Middle frontal gyrus (tissue), 1 donor: ENCODE measurements at regions not wholly inside any gene's neighbourhood (a gene's known extent, or its start where the extent isn't known, plus 50 kb on each side); places are given as distances from the start of the nearest gene placed in this dataset.
A peak's percentile ranks its signal among the peaks of the same experiment; 100 is the strongest.

Experiments
- DNase-seq: peaks from one replicate; pipeline ENCODE4 v3.0.0-alpha.2; 2015; ENCODE audit warnings: low spot score; ENCODE audit errors: extremely low spot score

- no peak for DNase-seq
Measured at GRCh38 chr1:98211271-98211845, 290.5 kb upstream of the DPYD start.

DNA sequence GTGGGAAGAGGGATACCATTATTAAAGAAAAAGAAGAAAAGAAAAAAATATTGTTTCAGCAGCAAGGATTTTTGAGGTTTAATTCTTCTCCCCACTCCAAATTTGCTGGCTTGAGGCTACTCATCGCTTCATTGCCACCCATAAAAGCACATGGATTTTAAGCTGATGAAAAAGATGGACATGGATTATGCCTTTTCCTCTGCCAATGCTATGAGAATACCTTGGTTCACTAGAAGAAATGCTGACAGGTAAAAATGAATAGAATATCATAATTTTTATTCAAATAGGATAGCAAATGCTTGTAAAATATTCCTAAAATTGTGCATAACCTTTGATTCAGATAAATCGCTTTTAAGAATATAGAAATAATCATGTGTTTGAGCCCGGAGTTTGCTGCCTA is 289.7 kb upstream of the DPYD start:
- no peak for DNase-seq

DNA sequence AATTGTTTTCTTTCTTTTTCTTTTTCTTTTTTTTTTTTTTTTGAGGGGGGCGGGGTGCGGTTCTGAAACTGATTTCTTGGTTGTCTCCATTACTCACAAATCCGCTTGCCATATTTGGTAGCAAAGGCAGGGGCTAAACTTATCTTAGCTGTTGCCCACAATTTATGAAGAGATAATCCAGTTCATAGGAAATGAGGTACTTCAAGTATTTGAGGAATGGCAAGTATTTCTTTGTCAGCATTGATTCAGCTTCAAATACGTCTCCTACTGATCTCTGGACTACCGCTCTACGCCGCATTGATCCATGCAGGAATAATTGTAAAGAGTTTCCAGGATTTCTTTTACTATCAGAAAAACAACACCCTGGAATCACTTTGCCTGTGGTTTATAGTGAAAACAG is 289.2 kb upstream of the DPYD start:
- DNase-seq: no peak

GRCh38 chr1:98205291-98206017 is 284.6 kb upstream of the DPYD start:
- no peak for DNase-seq

GRCh38 chr1:98203466-98203865 is 282.6 kb upstream of the DPYD start:
- DNase-seq: no peak

GRCh38 chr1:98201666-98202081 is 280.8 kb upstream of the DPYD start:
- no peak for DNase-seq

DNA sequence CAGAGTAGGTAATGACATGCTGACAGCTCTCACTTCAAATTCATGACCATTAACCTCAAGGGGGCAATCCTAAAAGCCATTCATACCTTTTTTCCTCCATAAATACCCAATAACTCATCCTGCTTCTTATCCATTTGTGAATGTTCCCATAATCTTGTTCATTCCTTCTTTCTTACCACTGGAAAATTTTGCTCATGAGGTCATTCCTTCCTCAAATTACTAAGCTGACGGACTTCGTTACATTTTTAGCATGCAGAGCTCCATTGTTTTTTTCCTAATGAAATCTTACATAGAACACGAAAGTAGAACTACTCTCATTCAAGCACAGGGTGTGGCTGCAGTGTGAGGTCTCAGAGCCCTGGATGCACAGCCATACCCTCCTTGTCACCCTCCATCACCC is 276.5 kb upstream of the DPYD start:
- no peak for DNase-seq

- no peak for DNase-seq
Measured at GRCh38 chr1:98196012-98196411, 275.2 kb upstream of the DPYD start.

- DNase-seq: no peak
Measured at GRCh38 chr1:98188774-98189173, 267.9 kb upstream of the DPYD start.

DNA sequence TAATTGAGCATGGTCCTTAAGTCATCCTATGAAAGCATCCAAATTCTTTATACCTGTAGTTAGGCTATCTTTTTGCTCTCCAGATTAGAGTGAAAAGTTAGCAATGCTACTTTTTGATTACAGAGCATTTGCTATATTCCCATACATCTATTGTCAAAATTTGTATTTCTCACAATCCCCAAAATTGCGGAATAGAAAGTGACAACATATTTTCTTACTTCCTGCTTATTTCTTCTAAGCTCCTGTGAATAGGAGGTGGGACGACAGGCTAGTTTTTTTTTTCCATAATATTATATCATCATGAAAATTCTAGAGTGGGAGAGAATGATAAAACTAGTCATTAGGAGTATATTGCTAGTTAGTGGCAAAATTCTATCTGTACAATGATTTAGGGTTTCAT is 264.0 kb upstream of the DPYD start:
- no peak for DNase-seq

DNA sequence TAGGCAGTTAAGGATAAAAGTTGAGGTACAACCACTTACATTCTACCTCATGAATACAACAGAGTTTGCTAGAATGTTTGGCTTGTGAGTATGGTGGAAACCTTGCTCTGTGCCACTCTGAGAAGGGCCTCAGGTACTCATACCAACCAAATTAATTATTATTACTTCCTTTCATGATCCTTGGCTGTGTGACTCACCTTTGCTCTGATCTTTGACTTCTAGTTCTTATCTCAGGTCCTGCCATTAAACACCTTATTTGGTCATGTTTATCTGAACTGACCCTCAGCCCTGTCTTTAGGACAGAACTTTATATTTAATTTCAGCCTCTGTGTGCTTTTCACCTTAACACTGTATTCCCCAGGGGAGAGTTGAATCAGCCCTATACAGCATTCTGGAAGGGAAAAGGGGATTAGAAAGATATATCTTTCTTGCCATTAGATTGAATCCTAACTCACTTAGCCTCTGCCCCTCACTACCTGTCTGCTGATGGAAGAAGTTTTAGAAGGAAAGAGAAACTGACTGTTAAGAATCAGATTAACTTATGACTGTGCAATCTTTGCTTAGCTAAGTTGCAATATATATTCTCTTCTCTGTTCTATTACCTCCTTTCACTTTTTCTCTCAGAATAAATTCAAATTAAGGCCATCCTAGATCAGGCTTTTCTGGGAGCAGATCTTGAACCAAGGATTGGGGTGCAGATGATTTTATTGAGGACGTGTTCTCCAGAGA is 260.4 kb upstream of the DPYD start:
- no peak for DNase-seq

DNA sequence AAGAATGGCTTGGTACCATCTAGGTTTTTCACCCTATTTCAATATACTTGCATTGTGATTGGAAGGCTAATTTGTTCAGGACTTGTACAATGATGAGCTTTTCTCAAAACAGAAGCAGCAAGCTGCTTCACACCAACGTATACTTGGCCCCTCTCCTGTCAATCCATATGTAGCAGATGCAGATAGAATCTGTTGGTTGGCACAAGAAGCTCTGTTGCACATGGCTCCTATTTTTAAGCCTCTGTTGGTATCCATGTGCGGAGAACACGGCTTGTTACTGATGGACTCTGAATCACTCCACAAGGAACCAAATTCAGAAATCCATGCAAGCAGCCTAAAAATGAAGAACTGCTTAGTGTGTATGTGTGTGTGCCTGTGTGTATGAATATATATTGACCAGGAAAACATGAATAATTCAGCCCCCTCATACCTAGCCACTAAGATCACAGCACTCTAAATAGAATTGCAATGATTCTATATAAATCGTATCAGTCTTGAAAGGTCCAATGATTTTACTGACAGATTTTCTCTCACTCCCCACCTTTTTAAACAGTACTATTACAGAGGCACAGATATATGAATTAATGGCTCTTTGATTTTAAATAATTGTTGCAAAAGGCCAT is 258.4 kb upstream of the DPYD start:
- peak; percentile 22 for DNase-seq

DNA sequence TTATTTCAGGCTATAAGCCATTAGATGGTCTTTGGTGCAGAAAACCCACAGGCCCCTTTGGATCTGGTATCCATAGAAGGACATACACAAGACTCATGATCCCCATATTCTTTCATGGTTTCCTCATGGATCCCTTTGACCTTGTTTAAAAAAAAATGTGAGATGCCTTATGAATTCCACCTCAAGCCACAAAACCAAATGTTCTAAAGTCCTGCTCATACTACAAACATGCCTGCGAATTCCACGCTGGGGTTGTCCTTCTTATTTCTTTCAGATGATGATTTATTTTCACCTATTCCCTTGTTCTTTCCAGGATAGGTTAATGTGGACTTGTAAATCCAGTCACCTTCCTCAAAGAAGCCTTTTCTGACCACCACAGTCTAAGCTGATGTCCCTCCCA is 256.9 kb upstream of the DPYD start:
- DNase-seq: no peak

GRCh38 chr1:98176936-98177335 is 256.1 kb upstream of the DPYD start:
- no peak for DNase-seq

DNA sequence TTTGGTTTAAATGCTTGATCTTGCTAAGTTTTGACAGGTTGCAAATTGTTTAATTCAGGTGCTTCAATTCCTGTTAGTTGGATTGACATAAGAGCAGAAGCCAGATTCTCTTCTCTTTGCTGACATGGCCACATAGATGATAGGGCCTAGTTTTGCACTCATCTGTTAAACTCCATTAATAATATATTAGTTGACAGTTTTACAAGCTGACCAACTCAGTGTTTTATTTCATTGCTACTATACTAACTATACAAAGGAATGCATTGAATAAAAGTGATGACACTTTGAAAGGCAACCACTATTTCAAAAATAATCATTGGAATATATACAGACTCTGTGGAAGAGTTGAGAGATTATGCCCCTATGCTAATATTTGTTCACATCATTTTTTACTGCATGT is 255.6 kb upstream of the DPYD start:
- DNase-seq: no peak

DNA sequence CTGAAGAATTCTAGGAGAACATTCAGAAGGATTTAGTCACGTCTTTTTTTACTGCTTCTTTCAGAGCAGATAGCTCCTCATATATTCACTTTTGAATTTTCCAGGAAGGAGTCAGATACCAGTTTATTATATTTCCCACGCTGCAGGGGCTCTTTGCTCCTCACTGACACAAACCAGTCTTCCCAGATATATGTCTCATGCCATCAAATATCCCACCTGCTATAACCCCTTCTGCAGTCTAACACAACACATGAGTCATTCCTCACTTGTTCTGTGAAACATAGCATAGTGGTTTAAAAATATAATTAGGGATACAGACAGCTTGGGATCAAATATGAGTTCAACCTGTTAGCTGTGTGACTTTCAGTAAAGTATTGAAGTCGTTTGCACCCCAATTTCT is 251.7 kb upstream of the DPYD start:
- no peak for DNase-seq

- DNase-seq: no peak
Measured at GRCh38 chr1:98172022-98172421, 251.2 kb upstream of the DPYD start.

GRCh38 chr1:98164509-98164908 is 243.7 kb upstream of the DPYD start:
- no peak for DNase-seq

DNA sequence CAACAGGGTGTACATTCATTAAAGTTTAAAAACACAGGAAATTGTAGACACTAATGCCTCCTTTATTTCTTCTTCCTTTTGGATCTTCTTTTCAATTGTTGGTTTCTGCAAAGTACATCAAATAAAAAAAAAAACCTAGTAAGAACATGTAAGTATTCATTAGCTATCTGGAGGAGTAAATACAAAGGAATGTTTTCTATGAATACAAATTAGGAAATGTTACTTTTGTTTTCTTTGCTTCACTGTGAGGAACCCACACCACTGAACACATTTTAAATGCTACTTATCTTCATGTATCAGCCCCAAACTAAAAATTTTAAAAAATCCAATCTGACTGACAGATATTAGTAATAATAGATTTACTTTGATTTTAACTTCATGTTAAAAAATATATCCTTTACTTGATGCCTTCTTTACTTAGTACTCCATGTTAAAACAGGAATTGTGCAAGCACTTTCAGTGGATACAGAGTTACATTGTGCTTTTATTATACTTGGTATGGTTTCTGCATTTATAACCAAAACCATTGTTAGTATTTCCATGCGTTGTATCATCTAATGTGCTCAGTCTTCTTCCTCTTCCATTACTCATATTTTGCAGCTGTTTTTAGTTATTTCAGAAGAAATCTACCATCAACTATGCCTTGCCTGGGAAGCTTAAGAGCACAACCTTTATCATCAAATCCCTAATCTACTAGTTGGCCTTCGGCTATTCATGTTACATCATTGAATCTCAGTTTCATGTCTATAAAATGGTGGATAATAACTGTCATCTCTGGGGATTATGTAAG is 236.9 kb upstream of the DPYD start:
- no peak for DNase-seq

DNA sequence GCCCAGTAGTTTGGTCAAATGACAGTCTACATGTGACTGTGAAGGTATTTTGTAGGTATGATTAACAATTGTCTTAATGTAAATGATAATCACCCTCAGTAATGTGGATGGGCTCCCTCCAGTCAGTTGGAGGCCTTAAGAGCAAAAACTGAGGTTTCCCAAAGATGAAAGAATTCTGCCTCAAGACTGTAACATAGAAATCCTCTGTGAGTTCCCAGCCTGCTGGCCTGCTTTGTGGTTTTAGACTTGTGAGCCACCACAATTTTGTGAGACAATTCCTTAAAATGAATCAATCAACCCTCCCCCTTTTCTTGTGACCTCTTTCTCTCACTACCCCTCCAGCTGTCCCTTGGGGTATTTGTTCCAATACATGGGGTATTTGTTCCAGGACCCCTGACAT is 226.4 kb upstream of the DPYD start:
- DNase-seq: no peak

GRCh38 chr1:98145655-98146054 is 224.8 kb upstream of the DPYD start:
- no peak for DNase-seq

DNA sequence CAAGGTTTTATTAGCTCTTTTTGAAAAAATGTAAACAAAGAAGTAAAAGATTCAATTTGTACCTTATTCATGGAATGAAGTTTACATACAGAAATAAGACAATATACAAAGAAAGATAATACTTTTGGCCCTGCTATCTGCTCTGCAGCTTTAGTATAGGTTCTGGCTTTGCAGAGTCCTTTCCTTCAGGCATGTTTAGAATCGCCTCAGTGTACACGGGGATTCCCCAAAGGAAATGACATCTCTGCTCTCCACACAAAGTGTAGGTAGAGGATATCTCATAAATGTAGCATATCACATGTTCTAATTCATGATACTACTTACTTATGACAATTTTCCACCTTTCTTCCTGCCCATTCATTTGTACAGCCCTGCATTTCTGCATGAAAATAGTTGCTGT is 222.6 kb upstream of the DPYD start:
- DNase-seq: no peak
